Thoracic aorta (tissue), 2 donors: ENCODE measurements at regions not wholly inside any gene's neighbourhood (a gene's known extent, or its start where the extent isn't known, plus 50 kb on each side); places are given as distances from the start of the nearest gene placed in this dataset.

ENCODE experiments used
- ATAC-seq: fragments of 150-250 bp; one replicate; pipeline ENCODE4 v1.8.0; 2017; ENCODE audit warnings: low read depth; ENCODE audit not compliant: insufficient number of reproducible peaks, low FRiP score
- DNase-seq: peaks from one replicate; pipeline ENCODE4 v3.0.0-alpha.2; 2020; ENCODE audit warnings: low spot score
- H3K27ac ChIP-seq, 2 donors: fragments of 200-600 bp; sonication (generic); 1 replicate in 1 of 2; 2 replicates in 1 of 2; pipeline ENCODE4 v1.5.1; 2016; ENCODE audit warnings: mild to moderate bottlenecking in 2 of 2, moderate library complexity in 2 of 2
- H3K27me3 ChIP-seq: fragments of 200-600 bp; sonication (generic); replicated peaks from 2 replicates; pipeline ENCODE4 v1.6.0; 2016; ENCODE audit warnings: mild to moderate bottlenecking; ENCODE audit not compliant: insufficient read depth
- H3K36me3 ChIP-seq: fragments of 200-600 bp; sonication (generic); one replicate; pipeline ENCODE4 v1.5.1; 2016
- H3K4me1 ChIP-seq, 2 donors: fragments of 200-600 bp; sonication (generic); 1 replicate in 1 of 2; 2 replicates in 1 of 2; pipeline versions ENCODE4 v1.5.1 to v1.6.0; 2016; ENCODE audit warnings: low read depth in 2 of 2, mild to moderate bottlenecking in 1 of 2; ENCODE audit not compliant: control insufficient read depth in 1 of 2
- H3K4me3 ChIP-seq: fragments of 200-600 bp; sonication (generic); 2 replicates; pipeline ENCODE4 v1.5.1; 2016; ENCODE audit warnings: mild to moderate bottlenecking
- H3K9me3 ChIP-seq: fragments of 200-600 bp; sonication (generic); 2 replicates; pipeline ENCODE4 v1.5.1; 2016
- CTCF ChIP-seq: fragments of 200-600 bp; sonication (generic); IDR thresholded peaks from one replicate; pipeline ENCODE4 v1.5.1; 2019; ENCODE audit warnings: antibody characterized with exemption

- Histone ChIP-seq H3K27me3 (no peaks in the 10 kb centered on the region), H3K27ac (no peak overlapping the region), H3K36me3 (no peaks in the 10 kb centered on the region), H3K9me3 (no peaks in the 10 kb centered on the region), H3K4me1 (peaks cover 18 to 19% of the 10 kb centered on the region in 2 donors), H3K4me3 (no peak overlapping the region)
- ATAC-seq: no peak
- TF ChIP-seq CTCF: no peak
- no peak for DNase-seq
These were observed 211.6 kb downstream of the PARM1 start for GRCh38 chr4:75144475-75144874.

- Histone ChIP-seq H3K27ac (peak overlapping the region; percentile 43 to 64), H3K4me3 (no peak overlapping the region), H3K36me3 (no peaks in the 10 kb centered on the region), H3K9me3 (no peaks in the 10 kb centered on the region), H3K4me1 (peaks cover 18 to 19% of the 10 kb centered on the region in 2 donors), H3K27me3 (no peaks in the 10 kb centered on the region)
- no peak for DNase-seq
- no peak for ATAC-seq
- no peak for TF ChIP-seq CTCF
These were observed 209.9 kb downstream of the PARM1 start for GRCh38 chr4:75142850-75143249.

- peak; percentile 81 for ATAC-seq
- H3K27me3 ChIP-seq: no peaks in the 10 kb centered on the region
- H3K4me3 ChIP-seq: no peak overlapping the region
- no peak for DNase-seq
- H3K9me3 ChIP-seq: no peaks in the 10 kb centered on the region
- H3K36me3 ChIP-seq: no peaks in the 10 kb centered on the region
- peak overlapping the region in 1 of 2 donors; percentile 64 for H3K27ac ChIP-seq
- no peak for TF ChIP-seq CTCF
- peaks cover 18 to 19% of the 10 kb centered on the region in 2 donors for H3K4me1 ChIP-seq
These were observed 209.5 kb downstream of the PARM1 start for GRCh38 chr4:75142382-75142781.

GRCh38 chr4:75141162-75141561, 208.2 kb downstream of the PARM1 start:
- Histone ChIP-seq H3K27ac (no peak overlapping the region), H3K4me1 (peaks cover 18 to 19% of the 10 kb centered on the region in 2 donors), H3K4me3 (no peak overlapping the region), H3K36me3 (no peaks in the 10 kb centered on the region), H3K9me3 (no peaks in the 10 kb centered on the region), H3K27me3 (no peaks in the 10 kb centered on the region)
- ATAC-seq (no peak), DNase-seq (no peak)
- no peak for TF ChIP-seq CTCF

GRCh38 chr4:75137302-75137701, 204.4 kb downstream of the PARM1 start:
- Histone ChIP-seq H3K27ac (no peak overlapping the region), H3K4me3 (no peak overlapping the region), H3K36me3 (no peaks in the 10 kb centered on the region), H3K9me3 (no peaks in the 10 kb centered on the region), H3K27me3 (no peaks in the 10 kb centered on the region), H3K4me1 (peaks cover 7 to 10% of the 10 kb centered on the region in 2 donors)
- DNase-seq: no peak
- no peak for TF ChIP-seq CTCF
- no peak for ATAC-seq
